BJ (cell line): ENCODE measurements at regions not wholly inside any gene's neighbourhood (a gene's known extent, or its start where the extent isn't known, plus 50 kb on each side); places are given as distances from the start of the nearest gene placed in this dataset.
A peak's percentile ranks its signal among the peaks of the same experiment; 100 is the strongest.

Experiments used
- CTCF ChIA-PET: fragments of 350-600 bp; formaldehyde crosslinking; extraction: SDS; loops from one replicate; lab custom pipeline; 2021; ENCODE audit warnings: antibody characterized with exemption, inconsistent platforms; lab: Yijun Ruan, JAX
- POLR2A ChIA-PET: fragments of 300-600 bp; sonication (Branson Sonifier 250); formaldehyde crosslinking; extraction: SDS; loops from one replicate; lab custom pipeline; 2021; ENCODE audit warnings: antibody characterized with exemption; lab: Charles Lee
- DNase-seq: peaks from one replicate; pipeline ENCODE4 v3.0.0-alpha.2; 2011; ENCODE audit warnings: low read depth
- H3K27me3 ChIP-seq: 2 replicates; pipeline ENCODE4 v1.6.0; 2011; ENCODE audit warnings: low read length; ENCODE audit not compliant: control insufficient read depth, insufficient read depth
- H3K36me3 ChIP-seq: 2 replicates; pipeline ENCODE4 v1.5.1; 2011; ENCODE audit warnings: low read length; ENCODE audit not compliant: control insufficient read depth, insufficient read depth
- H3K4me3 ChIP-seq: 2 replicates; pipeline ENCODE4 v1.5.1; 2011; ENCODE audit warnings: low read depth, mild to moderate bottlenecking, control low read depth, low read length
- TF ChIP-seq, protein P1 (sequence below): IDR thresholded peaks from 2 replicates; pipeline ENCODE4 v1.5.1; 2011; ENCODE audit warnings: low read depth, mild to moderate bottlenecking, control low read depth, inconsistent platforms, low read length, moderate library complexity; ENCODE audit not compliant: insufficient read depth

DNA sequence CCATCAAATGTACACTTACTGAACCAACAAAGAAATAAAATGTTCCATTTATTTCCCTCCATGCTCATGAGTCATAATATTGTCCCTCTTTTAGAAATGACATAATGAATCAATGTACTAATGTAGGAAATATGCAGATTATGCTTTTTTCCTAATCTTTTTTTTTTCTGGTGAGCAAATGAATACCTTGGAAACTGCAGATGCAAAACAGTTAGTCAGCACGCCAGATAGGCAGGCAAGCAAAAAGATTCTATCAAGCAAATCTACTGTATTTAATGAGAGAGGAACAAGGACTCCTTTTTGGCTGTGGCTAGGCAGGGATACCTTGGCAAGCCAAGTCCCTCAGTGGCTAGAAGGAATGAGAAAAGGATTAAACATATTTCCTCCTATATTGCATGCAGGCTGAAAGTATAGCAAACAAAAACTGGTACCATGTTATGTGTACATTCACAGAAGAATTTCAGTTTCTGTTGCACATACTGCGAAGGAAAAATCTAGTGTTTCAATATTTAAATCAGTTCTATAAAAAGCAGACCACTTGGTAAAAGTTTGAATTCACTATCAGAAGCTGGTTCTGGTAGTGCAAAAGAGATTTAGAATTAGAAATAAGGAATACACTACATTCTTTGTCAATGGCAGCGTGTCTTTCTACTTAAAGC is 605.4 kb downstream of the TLE1 start:
- peak; percentile 1 for DNase-seq

GRCh38 chr9:81083067-81083466 is 606.3 kb downstream of the TLE1 start:
- Histone ChIP-seq H3K27me3 (no peaks in the 10 kb centered on the region), H3K4me3 (no peak overlapping the region), H3K36me3 (no peaks in the 10 kb centered on the region)
- no peak for DNase-seq
- TF ChIP-seq, protein P1, sequence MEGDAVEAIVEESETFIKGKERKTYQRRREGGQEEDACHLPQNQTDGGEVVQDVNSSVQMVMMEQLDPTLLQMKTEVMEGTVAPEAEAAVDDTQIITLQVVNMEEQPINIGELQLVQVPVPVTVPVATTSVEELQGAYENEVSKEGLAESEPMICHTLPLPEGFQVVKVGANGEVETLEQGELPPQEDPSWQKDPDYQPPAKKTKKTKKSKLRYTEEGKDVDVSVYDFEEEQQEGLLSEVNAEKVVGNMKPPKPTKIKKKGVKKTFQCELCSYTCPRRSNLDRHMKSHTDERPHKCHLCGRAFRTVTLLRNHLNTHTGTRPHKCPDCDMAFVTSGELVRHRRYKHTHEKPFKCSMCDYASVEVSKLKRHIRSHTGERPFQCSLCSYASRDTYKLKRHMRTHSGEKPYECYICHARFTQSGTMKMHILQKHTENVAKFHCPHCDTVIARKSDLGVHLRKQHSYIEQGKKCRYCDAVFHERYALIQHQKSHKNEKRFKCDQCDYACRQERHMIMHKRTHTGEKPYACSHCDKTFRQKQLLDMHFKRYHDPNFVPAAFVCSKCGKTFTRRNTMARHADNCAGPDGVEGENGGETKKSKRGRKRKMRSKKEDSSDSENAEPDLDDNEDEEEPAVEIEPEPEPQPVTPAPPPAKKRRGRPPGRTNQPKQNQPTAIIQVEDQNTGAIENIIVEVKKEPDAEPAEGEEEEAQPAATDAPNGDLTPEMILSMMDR, result no peak
- ChIA-PET CTCF (no interaction called here), POLR2A (no interaction called here)

More for the DNA sequence above, 605.4 kb downstream of the TLE1 start:
- no peaks in the 10 kb centered on the region for H3K27me3 ChIP-seq
- CTCF ChIA-PET, result no interaction called here
- no peak overlapping the region for H3K4me3 ChIP-seq
- POLR2A ChIA-PET, result interaction anchor here (0.6 kb wide), 1 partner anchor 51 kb away, joined by 3 read pairs; no protein-coding TSS in a partner anchor
- TF ChIP-seq, protein P1, result no peak
- H3K36me3 ChIP-seq, result no peaks in the 10 kb centered on the region

DNA sequence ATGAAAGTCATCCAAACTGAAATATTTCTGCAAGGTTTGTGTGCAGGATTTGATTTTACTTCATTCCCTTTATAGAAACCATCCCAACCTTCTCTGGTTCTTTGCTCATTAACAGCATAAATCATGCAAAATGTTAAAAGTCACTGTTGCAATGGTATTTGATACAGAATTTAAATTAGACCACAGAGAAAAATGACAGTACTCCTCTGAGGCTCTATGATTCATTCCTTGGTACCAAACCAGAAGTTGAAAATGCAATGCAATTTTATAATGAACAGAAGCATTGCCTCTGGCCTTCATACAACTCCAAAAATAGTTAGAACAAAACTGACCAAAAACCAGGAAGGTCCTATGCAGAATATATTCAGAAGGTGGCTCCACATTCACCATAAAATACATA is 607.1 kb downstream of the TLE1 start:
- Histone ChIP-seq H3K27me3 (no peaks in the 10 kb centered on the region), H3K4me3 (no peak overlapping the region), H3K36me3 (no peaks in the 10 kb centered on the region)
- no peak for DNase-seq
- TF ChIP-seq, protein P1, result no peak
- POLR2A ChIA-PET, result no interaction called here
- CTCF ChIA-PET, result no interaction called here

DNA sequence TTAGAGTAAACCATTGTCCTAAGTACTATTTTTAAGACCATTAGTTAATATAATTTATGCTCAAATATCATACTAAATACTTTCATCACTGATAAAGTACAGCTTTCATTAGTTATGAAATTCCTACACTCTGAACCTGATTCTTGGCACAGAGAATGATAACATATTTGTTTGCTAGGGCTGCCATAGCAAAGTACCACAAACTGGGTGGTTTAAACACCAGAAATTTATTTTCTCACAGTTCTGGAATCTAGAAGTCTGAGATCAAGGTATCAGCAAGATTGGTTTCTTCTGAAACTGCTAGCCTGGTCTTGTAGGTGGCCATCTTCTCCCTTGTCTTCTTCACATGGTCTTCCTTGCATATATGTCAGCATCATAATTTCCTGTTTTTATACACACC is 608.4 kb downstream of the TLE1 start:
- DNase-seq, result no peak

GRCh38 chr9:81080185-81080584 is 609.2 kb downstream of the TLE1 start:
- ChIA-PET POLR2A (no interaction called here), CTCF (no interaction called here)
- TF ChIP-seq, protein P1, result no peak
- H3K36me3 ChIP-seq, result no peaks in the 10 kb centered on the region
- H3K4me3 ChIP-seq, result no peak overlapping the region
- no peaks in the 10 kb centered on the region for H3K27me3 ChIP-seq
- DNase-seq, result no peak

More for the DNA sequence above, 608.4 kb downstream of the TLE1 start:
- TF ChIP-seq, protein P1, result no peak
- Histone ChIP-seq H3K4me3 (no peak overlapping the region), H3K36me3 (no peaks in the 10 kb centered on the region), H3K27me3 (no peaks in the 10 kb centered on the region)
- CTCF ChIA-PET, result no interaction called here
- POLR2A ChIA-PET, result no interaction called here
